Natural killer cell (primary cell): ENCODE measurements at regions not wholly inside any gene's neighbourhood (a gene's known extent, or its start where the extent isn't known, plus 50 kb on each side); places are given as distances from the start of the nearest gene placed in this dataset.

Experiments used
- ATAC-seq, 3 donors: fragments of 150-1000 bp in 2 of 3; fragments of 200-7000 bp in 1 of 3; cut with Tn5 transposase; 1 replicate in 1 of 3; 2 replicates in 2 of 3; pipeline ENCODE4 v1.10.0; 2021; ENCODE audit warnings: mild to moderate bottlenecking in 2 of 3, moderate library complexity in 2 of 3
- DNase-seq, 2 donors: peaks; one replicate each; pipeline versions ENCODE4 v3.0.0 to v3.0.0-alpha.2; 2013 to 2021; ENCODE audit warnings: mixed read lengths in 1 of 2
- H3K27ac ChIP-seq: one replicate; pipeline ENCODE4 v1.5.1; 2013; ENCODE audit warnings: mild to moderate bottlenecking, low read length
- H3K27me3 ChIP-seq: one replicate; pipeline ENCODE4 v1.6.1; 2013; ENCODE audit warnings: low read length; ENCODE audit not compliant: control insufficient read depth, insufficient read depth
- H3K36me3 ChIP-seq: one replicate; pipeline ENCODE4 v1.6.1; 2013; ENCODE audit warnings: low read length; ENCODE audit not compliant: control insufficient read depth, insufficient read depth
- H3K4me1 ChIP-seq: one replicate; pipeline ENCODE4 v1.6.1; 2013; ENCODE audit warnings: low read length; ENCODE audit not compliant: control insufficient read depth, insufficient read depth
- H3K4me3 ChIP-seq: one replicate; pipeline ENCODE4 v1.5.1; 2013; ENCODE audit warnings: low read length
- H3K9me3 ChIP-seq: one replicate; pipeline ENCODE4 v1.6.1; 2013; ENCODE audit warnings: low read length; ENCODE audit not compliant: control insufficient read depth, insufficient read depth
- H3K27ac Mint-ChIP-seq, 2 donors: one replicate each; pipeline ENCODE4 v1.8.0; 2022; ENCODE audit warnings: mild to moderate bottlenecking in 2 of 2, mixed read lengths in 2 of 2, moderate library complexity in 1 of 2
- H3K27me3 Mint-ChIP-seq, 2 donors: one replicate each; pipeline ENCODE4 v1.8.0; 2022; ENCODE audit warnings: low read depth in 2 of 2, mixed read lengths in 2 of 2
- H3K36me3 Mint-ChIP-seq: one replicate; pipeline ENCODE4 v1.8.0; 2022; ENCODE audit warnings: mixed read lengths
- H3K4me1 Mint-ChIP-seq, 2 donors: one replicate each; pipeline ENCODE4 v1.8.0; 2022; ENCODE audit warnings: mixed read lengths in 2 of 2
- H3K4me3 Mint-ChIP-seq: one replicate; pipeline ENCODE4 v1.8.0; 2022; ENCODE audit warnings: mild to moderate bottlenecking, moderate library complexity, mixed read lengths
- H3K9me3 Mint-ChIP-seq, 2 donors: one replicate each; pipeline ENCODE4 v1.8.0; 2022; ENCODE audit warnings: mixed read lengths in 2 of 2
- WGBS: methylation state at CpG from one replicate; pipeline ENCODE4 v1.1.7; 2013; ENCODE audit warnings: missing lambda C conversion rate; ENCODE audit not compliant: insufficient coverage; 5-methylcytosine and 5-hydroxymethylcytosine counted together
- intact Hi-C: fragments of 100-400 bp; cut with micrococcal nuclease; formaldehyde crosslinking; loops from one replicate; pipeline ENCODE4 v1.14.2; 2022
- TF ChIP-seq, protein P1 (sequence below): fragments of 200-600 bp; IDR thresholded peaks from one replicate; pipeline ENCODE4 v1.8.0; 2022; ENCODE audit warnings: antibody characterized with exemption

DNA sequence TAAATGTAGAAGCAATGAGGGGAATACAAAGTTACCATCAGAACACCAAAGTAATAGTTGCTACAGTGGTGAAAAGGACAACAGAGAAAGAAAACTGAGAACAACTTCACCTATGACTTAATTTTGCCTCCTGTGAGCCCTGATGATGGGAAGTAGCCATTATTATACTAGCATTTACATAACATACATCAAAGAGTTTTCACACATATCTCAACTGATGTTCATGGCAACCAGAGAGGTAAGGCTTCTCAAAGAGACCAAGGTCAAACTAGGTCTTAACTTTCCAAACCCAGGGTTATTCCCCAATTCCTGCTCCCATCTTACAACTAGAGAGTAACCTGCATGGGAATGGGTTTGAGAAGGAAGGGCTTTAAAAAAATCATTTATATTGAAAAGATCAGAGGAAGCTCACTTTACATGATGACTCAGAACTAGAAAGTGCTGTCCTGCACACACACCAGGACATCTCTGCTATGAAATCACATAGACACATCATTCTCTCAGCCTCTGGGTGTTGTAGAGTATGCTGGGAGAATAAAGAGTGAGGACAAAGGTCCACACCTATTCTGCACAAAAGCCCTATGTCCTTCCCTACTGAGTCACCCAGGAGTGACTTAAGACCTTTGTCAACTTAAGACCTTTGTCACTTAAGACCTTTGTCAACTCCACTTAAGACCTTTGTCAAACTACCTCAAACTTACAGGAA, 179.7 kb downstream of the TNFSF18 start:
- Histone ChIP-seq H3K27me3 (no peaks in the 10 kb centered on the region), H3K4me3 (no peak overlapping the region), H3K36me3 (no peaks in the 10 kb centered on the region), H3K27ac (no peak overlapping the region), H3K4me1 (no peaks in the 10 kb centered on the region), H3K9me3 (no peaks in the 10 kb centered on the region)
- H3K27me3 Mint-ChIP-seq, result no peaks in the 10 kb centered on the region
- intact Hi-C loops, result no loop called here
- no peak for DNase-seq
- H3K36me3 Mint-ChIP-seq, result no peaks in the 10 kb centered on the region
- H3K4me3 Mint-ChIP-seq, result no peak overlapping the region
- H3K9me3 Mint-ChIP-seq, result no peaks in the 10 kb centered on the region
- H3K27ac Mint-ChIP-seq, result no peak overlapping the region
- peaks cover 0 to 5% of the 10 kb centered on the region in 2 donors for H3K4me1 Mint-ChIP-seq
- TF ChIP-seq, protein P1, sequence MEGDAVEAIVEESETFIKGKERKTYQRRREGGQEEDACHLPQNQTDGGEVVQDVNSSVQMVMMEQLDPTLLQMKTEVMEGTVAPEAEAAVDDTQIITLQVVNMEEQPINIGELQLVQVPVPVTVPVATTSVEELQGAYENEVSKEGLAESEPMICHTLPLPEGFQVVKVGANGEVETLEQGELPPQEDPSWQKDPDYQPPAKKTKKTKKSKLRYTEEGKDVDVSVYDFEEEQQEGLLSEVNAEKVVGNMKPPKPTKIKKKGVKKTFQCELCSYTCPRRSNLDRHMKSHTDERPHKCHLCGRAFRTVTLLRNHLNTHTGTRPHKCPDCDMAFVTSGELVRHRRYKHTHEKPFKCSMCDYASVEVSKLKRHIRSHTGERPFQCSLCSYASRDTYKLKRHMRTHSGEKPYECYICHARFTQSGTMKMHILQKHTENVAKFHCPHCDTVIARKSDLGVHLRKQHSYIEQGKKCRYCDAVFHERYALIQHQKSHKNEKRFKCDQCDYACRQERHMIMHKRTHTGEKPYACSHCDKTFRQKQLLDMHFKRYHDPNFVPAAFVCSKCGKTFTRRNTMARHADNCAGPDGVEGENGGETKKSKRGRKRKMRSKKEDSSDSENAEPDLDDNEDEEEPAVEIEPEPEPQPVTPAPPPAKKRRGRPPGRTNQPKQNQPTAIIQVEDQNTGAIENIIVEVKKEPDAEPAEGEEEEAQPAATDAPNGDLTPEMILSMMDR, result no peak
- ATAC-seq, result peak in 2 of 3 donors; percentile 47 to 53

DNA sequence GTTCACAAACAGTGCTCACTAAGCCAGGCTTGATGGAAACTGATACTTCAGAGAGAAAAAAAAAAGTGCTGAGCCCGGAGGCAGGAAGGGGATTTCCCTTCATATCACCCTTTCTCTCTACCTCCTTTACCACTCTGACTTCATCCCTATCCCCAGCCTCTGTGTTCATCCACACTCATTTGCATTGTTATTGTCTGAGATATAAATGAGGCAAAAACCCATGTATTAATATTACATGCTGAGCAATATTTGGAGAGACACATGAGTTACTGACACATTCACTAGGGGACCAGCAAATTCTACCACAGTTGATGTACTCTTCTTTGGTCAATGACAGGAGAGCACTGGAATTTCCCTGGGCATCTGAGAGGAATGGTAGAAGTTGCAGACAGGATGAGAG, 175.8 kb downstream of the TNFSF18 start:
- TF ChIP-seq, protein P1, result no peak
- H3K4me1 ChIP-seq, result no peaks in the 10 kb centered on the region
- Mint-ChIP-seq H3K27me3 (no peaks in the 10 kb centered on the region), H3K4me3 (no peak overlapping the region), H3K9me3 (peaks cover 0 to 2% of the 10 kb centered on the region in 2 donors), H3K36me3 (peaks cover 7% of the 10 kb centered on the region), H3K27ac (no peak overlapping the region), H3K4me1 (peaks cover 0 to 5% of the 10 kb centered on the region in 2 donors)
- no peak overlapping the region for H3K4me3 ChIP-seq
- peak in 2 of 3 donors; percentile 50 to 57 for ATAC-seq
- WGBS, result no CpG with 5 or more reads among the region's 1 CpG
- no peak overlapping the region for H3K27ac ChIP-seq
- H3K9me3 ChIP-seq, result no peaks in the 10 kb centered on the region
- intact Hi-C loops, result no loop called here
- no peaks in the 10 kb centered on the region for H3K27me3 ChIP-seq
- DNase-seq, result peak in 1 of 2 donors; percentile 38
- H3K36me3 ChIP-seq, result no peaks in the 10 kb centered on the region

- Histone ChIP-seq H3K4me3 (no peak overlapping the region), H3K9me3 (no peaks in the 10 kb centered on the region), H3K4me1 (no peaks in the 10 kb centered on the region), H3K36me3 (no peaks in the 10 kb centered on the region), H3K27me3 (no peaks in the 10 kb centered on the region), H3K27ac (no peak overlapping the region)
- Mint-ChIP-seq H3K36me3 (peaks cover 12% of the 10 kb centered on the region), H3K9me3 (peaks cover 0 to 2% of the 10 kb centered on the region in 2 donors), H3K4me1 (peaks cover 0 to 4% of the 10 kb centered on the region in 2 donors), H3K27ac (no peak overlapping the region), H3K4me3 (no peak overlapping the region), H3K27me3 (no peaks in the 10 kb centered on the region)
- DNase-seq, result no peak
- intact Hi-C loops, result no loop called here
- no peak for ATAC-seq
- TF ChIP-seq, protein P1, result no peak
Measured at GRCh38 chr1:172875892-172876291, 174.8 kb downstream of the TNFSF18 start.

GRCh38 chr1:172882385-172882784, 168.4 kb downstream of the TNFSF18 start:
- no peak overlapping the region for H3K27ac Mint-ChIP-seq
- Histone ChIP-seq H3K36me3 (no peaks in the 10 kb centered on the region), H3K4me1 (peaks cover 2% of the 10 kb centered on the region), H3K27ac (no peak overlapping the region), H3K9me3 (no peaks in the 10 kb centered on the region), H3K4me3 (no peak overlapping the region), H3K27me3 (no peaks in the 10 kb centered on the region)
- intact Hi-C loops, result no loop called here
- H3K36me3 Mint-ChIP-seq, result peaks cover 12% of the 10 kb centered on the region
- DNase-seq, result no peak
- TF ChIP-seq, protein P1, result no peak
- no peak for ATAC-seq
- no peak overlapping the region for H3K4me3 Mint-ChIP-seq
- H3K27me3 Mint-ChIP-seq, result peaks cover 0 to 4% of the 10 kb centered on the region in 2 donors
- H3K4me1 Mint-ChIP-seq, result peaks cover 0 to 11% of the 10 kb centered on the region in 2 donors
- peaks cover 0 to 2% of the 10 kb centered on the region in 2 donors for H3K9me3 Mint-ChIP-seq
